ENCODE measurements at regions not wholly inside any gene's neighbourhood (a gene's known extent, or its start where the extent isn't known, plus 50 kb on each side); places are given as distances from the start of the nearest gene placed in this dataset.
"Not testable (repeated sequence)": the region's sequence is repeated elsewhere in the genome, so short reads cannot be mapped to it uniquely, and the experiment has no call there.

GRCh38 chr11:71334191-71334590 is 81.8 kb upstream of the SHANK2 start:
- in situ Hi-C loops (cut with HindIII; ENCODE audit: low sequenced_read_pairs) = no loop called here

GRCh38 chr11:71333473-71333872 is 81.1 kb upstream of the SHANK2 start:
- in situ Hi-C loops (cut with HindIII; ENCODE audit: low sequenced_read_pairs) = no loop called here

GRCh38 chr11:71332447-71332846 is 80.1 kb upstream of the SHANK2 start:
- in situ Hi-C loops (cut with HindIII; ENCODE audit: low sequenced_read_pairs) = no loop called here

- in situ Hi-C loops (cut with HindIII; ENCODE audit: low sequenced_read_pairs) = no loop called here
Observed at GRCh38 chr11:71332046-71332445, 79.7 kb upstream of the SHANK2 start.

GRCh38 chr11:71331631-71332030 is 79.3 kb upstream of the SHANK2 start:
- in situ Hi-C loops (cut with HindIII; ENCODE audit: low sequenced_read_pairs) = no loop called here

GRCh38 chr11:71330996-71331395 is 78.6 kb upstream of the SHANK2 start:
- in situ Hi-C loops (cut with HindIII; ENCODE audit: low sequenced_read_pairs) = no loop called here

GRCh38 chr11:71330349-71330748 is 78.0 kb upstream of the SHANK2 start:
- in situ Hi-C loops (cut with HindIII; ENCODE audit: low sequenced_read_pairs) = no loop called here

- in situ Hi-C loops (cut with HindIII; ENCODE audit: low sequenced_read_pairs) = no loop called here
Observed at GRCh38 chr11:71329786-71330185, 77.4 kb upstream of the SHANK2 start.

- in situ Hi-C loops (cut with HindIII; ENCODE audit: low sequenced_read_pairs) = no loop called here
Observed at GRCh38 chr11:71329165-71329510, 76.8 kb upstream of the SHANK2 start.

GRCh38 chr11:71327156-71328085 is 75.0 kb upstream of the SHANK2 start:
- in situ Hi-C loops (cut with HindIII; ENCODE audit: low sequenced_read_pairs) = no loop called here

GRCh38 chr11:71326328-71326940 is 74.1 kb upstream of the SHANK2 start:
- in situ Hi-C loops (cut with HindIII; ENCODE audit: low sequenced_read_pairs) = no loop called here

- in situ Hi-C loops (cut with HindIII; ENCODE audit: low sequenced_read_pairs) = no loop called here
Observed at GRCh38 chr11:71325418-71326327, 73.3 kb upstream of the SHANK2 start.

GRCh38 chr11:71324788-71325417 is 72.5 kb upstream of the SHANK2 start:
- in situ Hi-C loops (cut with HindIII; ENCODE audit: low sequenced_read_pairs) = no loop called here

GRCh38 chr11:71323876-71324526 is 71.6 kb upstream of the SHANK2 start:
- in situ Hi-C loops (cut with HindIII; ENCODE audit: low sequenced_read_pairs) = no loop called here

GRCh38 chr11:71322861-71323582 is 70.6 kb upstream of the SHANK2 start:
- in situ Hi-C loops (cut with HindIII; ENCODE audit: low sequenced_read_pairs) = no loop called here

- in situ Hi-C loops (cut with HindIII; ENCODE audit: low sequenced_read_pairs) = no loop called here
Observed at GRCh38 chr11:71322192-71322735, 69.9 kb upstream of the SHANK2 start.

- in situ Hi-C loops (cut with HindIII; ENCODE audit: low sequenced_read_pairs) = no loop called here
Observed at GRCh38 chr11:71321433-71322191, 69.2 kb upstream of the SHANK2 start.

- in situ Hi-C loops (cut with HindIII; ENCODE audit: low sequenced_read_pairs) = no loop called here
Observed at GRCh38 chr11:71316701-71317100, 64.3 kb upstream of the SHANK2 start.

GRCh38 chr11:71312616-71313015 is 60.2 kb upstream of the SHANK2 start:
- in situ Hi-C loops (cut with HindIII; ENCODE audit: low sequenced_read_pairs) = not testable (repeated sequence)
